Uterus (tissue), 3 donors: ENCODE measurements at regions not wholly inside any gene's neighbourhood (a gene's known extent, or its start where the extent isn't known, plus 50 kb on each side); places are given as distances from the start of the nearest gene placed in this dataset.
"Not testable (repeated sequence)": the region's sequence is repeated elsewhere in the genome, so short reads cannot be mapped to it uniquely, and the experiment has no call there.

Experiments
- DNase-seq, 2 donors: peaks; one replicate each; pipeline ENCODE4 v3.0.0-alpha.2; 2019 to 2020
- H3K27ac ChIP-seq, 2 donors: fragments of 200-600 bp; sonication (generic); 1 replicate in 1 of 2; 2 replicates in 1 of 2; pipeline ENCODE4 v1.5.1; 2016 to 2018
- H3K27me3 ChIP-seq, 2 donors: fragments of 200-600 bp; sonication (generic); one replicate each; pipeline ENCODE4 v1.5.1; 2018 to 2019; ENCODE audit warnings: control low read depth in 1 of 2
- H3K36me3 ChIP-seq, 2 donors: fragments of 200-600 bp; sonication (generic); one replicate each; pipeline ENCODE4 v1.5.1; 2019; ENCODE audit warnings: control low read depth in 1 of 2
- H3K4me1 ChIP-seq, 2 donors: fragments of 200-600 bp; sonication (generic); one replicate each; pipeline ENCODE4 v1.5.1; 2018 to 2019; ENCODE audit warnings: control low read depth in 1 of 2
- H3K4me3 ChIP-seq, 2 donors: fragments of 200-600 bp; sonication (generic); 1 replicate in 1 of 2; 2 replicates in 1 of 2; pipeline ENCODE4 v1.5.1; 2018 to 2019; ENCODE audit warnings: mild to moderate bottlenecking in 1 of 2
- H3K9me3 ChIP-seq, 2 donors: fragments of 200-600 bp; sonication (generic); one replicate each; pipeline ENCODE4 v1.5.1; 2019; ENCODE audit warnings: control low read depth in 1 of 2
- CTCF ChIP-seq, 4 experiments: fragments of 200-600 bp in 2 of 4; fragments of 450-650 bp in 2 of 4; sonication (generic) in 2 of 4; IDR thresholded peaks; one replicate each; pipeline ENCODE4 v1.5.1; 2016 to 2019; ENCODE audit warnings: antibody characterized with exemption in 4 of 4, mild to moderate bottlenecking in 2 of 4, moderate library complexity in 1 of 4
- POLR2A ChIP-seq, 2 donors: fragments of 450-650 bp; IDR thresholded peaks; one replicate each; pipeline ENCODE4 v1.6.1; 2016; ENCODE audit warnings: antibody characterized with exemption in 2 of 2, mild to moderate bottlenecking in 1 of 2, moderate library complexity in 1 of 2
- intact Hi-C: fragments of 100-400 bp; cut with DNase I; formaldehyde crosslinking; loops from one replicate; pipeline ENCODE4 v1.15.1; 2023; ENCODE audit warnings: low total_unique reads
- donor health status: DM: yes; HTN: yes; CAD: no.

- no peak overlapping the region for H3K4me3 ChIP-seq
- no peaks in the 10 kb centered on the region for H3K9me3 ChIP-seq
- TF ChIP-seq POLR2A (IDR thresholded peaks at IDR 0.05) (no peak), CTCF (IDR thresholded peaks at IDR 0.05) (no peak)
- no peaks in the 10 kb centered on the region for H3K36me3 ChIP-seq
- H3K27me3 ChIP-seq = no peaks in the 10 kb centered on the region
- no peaks in the 10 kb centered on the region for H3K4me1 ChIP-seq
- no peak overlapping the region for H3K27ac ChIP-seq
- intact Hi-C loops = no loop called here
- no peak for DNase-seq
Observed at GRCh38 chr6:95865857-95866256, 149.9 kb upstream of the FUT9 start.

- DNase-seq = no peak
- Histone ChIP-seq H3K27me3 (no peaks in the 10 kb centered on the region), H3K36me3 (no peaks in the 10 kb centered on the region), H3K9me3 (no peaks in the 10 kb centered on the region), H3K27ac (no peak overlapping the region), H3K4me3 (no peak overlapping the region), H3K4me1 (no peaks in the 10 kb centered on the region)
- TF ChIP-seq CTCF (IDR thresholded peaks at IDR 0.05) (no peak), POLR2A (IDR thresholded peaks at IDR 0.05) (no peak)
- intact Hi-C loops = no loop called here
Observed at GRCh38 chr6:95866732-95867131, 149.0 kb upstream of the FUT9 start.

- no peak for DNase-seq
- intact Hi-C loops = no loop called here
- H3K4me3 ChIP-seq = no peak overlapping the region
Observed at GRCh38 chr6:95867205-95867604, 148.6 kb upstream of the FUT9 start.

GRCh38 chr6:95877480-95877879 is 138.3 kb upstream of the FUT9 start:
- Histone ChIP-seq H3K36me3 (no peaks in the 10 kb centered on the region), H3K27ac (no peak overlapping the region), H3K27me3 (no peaks in the 10 kb centered on the region), H3K4me1 (no peaks in the 10 kb centered on the region), H3K9me3 (no peaks in the 10 kb centered on the region), H3K4me3 (no peak overlapping the region)
- no peak for TF ChIP-seq CTCF (IDR thresholded peaks at IDR 0.05)
- no peak for TF ChIP-seq POLR2A (IDR thresholded peaks at IDR 0.05)
- intact Hi-C loops = no loop called here
- no peak for DNase-seq

More at GRCh38 chr6:95867205-95867604, 148.6 kb upstream of the FUT9 start:
- H3K27ac ChIP-seq = no peak overlapping the region
- TF ChIP-seq POLR2A (IDR thresholded peaks at IDR 0.05) = no peak
- H3K27me3 ChIP-seq = no peaks in the 10 kb centered on the region
- H3K4me1 ChIP-seq = no peaks in the 10 kb centered on the region
- no peaks in the 10 kb centered on the region for H3K36me3 ChIP-seq
- H3K9me3 ChIP-seq = no peaks in the 10 kb centered on the region

GRCh38 chr6:95879856-95880255 is 135.9 kb upstream of the FUT9 start:
- Histone ChIP-seq H3K27me3 (no peaks in the 10 kb centered on the region), H3K27ac (no peak overlapping the region), H3K36me3 (no peaks in the 10 kb centered on the region), H3K9me3 (no peaks in the 10 kb centered on the region), H3K4me3 (no peak overlapping the region), H3K4me1 (no peaks in the 10 kb centered on the region)
- intact Hi-C loops = no loop called here
- DNase-seq = no peak
- TF ChIP-seq POLR2A (IDR thresholded peaks at IDR 0.05) = no peak
- TF ChIP-seq CTCF (IDR thresholded peaks at IDR 0.05) = no peak

- no peak overlapping the region for H3K4me3 ChIP-seq
- intact Hi-C loops = no loop called here
- no peak for TF ChIP-seq CTCF (IDR thresholded peaks at IDR 0.05)
- TF ChIP-seq POLR2A (IDR thresholded peaks at IDR 0.05) = no peak
Observed at GRCh38 chr6:95882371-95882770, 133.4 kb upstream of the FUT9 start.

GRCh38 chr6:95888711-95889110 is 127.1 kb upstream of the FUT9 start:
- H3K36me3 ChIP-seq, H3K4me3 ChIP-seq, H3K27ac ChIP-seq, intact Hi-C loops, DNase-seq, H3K9me3 ChIP-seq, H3K27me3 ChIP-seq, H3K4me1 ChIP-seq: not testable (repeated sequence)

More at GRCh38 chr6:95882371-95882770, 133.4 kb upstream of the FUT9 start:
- H3K27ac ChIP-seq = no peak overlapping the region
- no peaks in the 10 kb centered on the region for H3K9me3 ChIP-seq
- no peak for DNase-seq
- no peaks in the 10 kb centered on the region for H3K27me3 ChIP-seq
- no peaks in the 10 kb centered on the region for H3K4me1 ChIP-seq
- H3K36me3 ChIP-seq = no peaks in the 10 kb centered on the region
